ENCODE measurements at regions not wholly inside any gene's neighbourhood (a gene's known extent, or its start where the extent isn't known, plus 50 kb on each side); places are given as distances from the start of the nearest gene placed in this dataset.
A peak's percentile ranks its signal among the peaks of the same experiment; 100 is the strongest.

- DNase-seq (ENCODE audit: low spot score): no peak
- H3K27me3 ChIP-seq (ENCODE audit: control insufficient read depth in 4 of 4, insufficient read depth in 4 of 4, low read length in 3 of 4): no peaks in the 10 kb centered on the region
- H3K36me3 ChIP-seq (ENCODE audit: control insufficient read depth in 4 of 4, insufficient read depth in 3 of 4, low read depth in 1 of 4, low read length in 3 of 4): no peaks in the 10 kb centered on the region
- H3K4me3 ChIP-seq (ENCODE audit: low read depth in 1 of 3, low read length in 3 of 3): no peak overlapping the region
- H3K9ac ChIP-seq (ENCODE audit: low read depth in 1 of 2, low read length in 2 of 2): no peak overlapping the region
- TF ChIP-seq GABPA (IDR thresholded peaks at IDR 0.05 in 1 of 2, conservative IDR thresholded peaks at IDR 0.05 in 1 of 2): no peak
- TF ChIP-seq NR2F2 (IDR thresholded peaks at IDR 0.05): peak; percentile 27
- TF ChIP-seq EGR1 (IDR thresholded peaks at IDR 0.05; ENCODE audit: low read depth in 2 of 2): no peak
- TF ChIP-seq JUND (IDR thresholded peaks at IDR 0.05): no peak
- TF ChIP-seq ZBTB33 (IDR thresholded peaks at IDR 0.05): no peak
- TF ChIP-seq, protein P1, sequence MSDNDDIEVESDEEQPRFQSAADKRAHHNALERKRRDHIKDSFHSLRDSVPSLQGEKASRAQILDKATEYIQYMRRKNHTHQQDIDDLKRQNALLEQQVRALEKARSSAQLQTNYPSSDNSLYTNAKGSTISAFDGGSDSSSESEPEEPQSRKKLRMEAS (IDR thresholded peaks at IDR 0.05): no peak
- peak in 1 of 2 donors; percentile 33 for TF ChIP-seq HNF4A (conservative IDR thresholded peaks at IDR 0.05)
- TF ChIP-seq SP1 (IDR thresholded peaks at IDR 0.05): no peak
- no peak for TF ChIP-seq FOXA2 (IDR thresholded peaks at IDR 0.05)
- H3K27ac ChIP-seq (ENCODE audit: low read depth in 1 of 2, low read length in 2 of 2): no peak overlapping the region
- WGBS: 49% methylated on average over 2 of the region's 2 CpGs
- H3K9me3 ChIP-seq (ENCODE audit: control insufficient read depth in 4 of 4, low read length in 3 of 4): no peaks in the 10 kb centered on the region
- H3K4me1 ChIP-seq (ENCODE audit: control insufficient read depth in 4 of 4, insufficient read depth in 4 of 4, low read length in 3 of 4): no peaks in the 10 kb centered on the region
Observed at GRCh38 chr12:75774261-75775052, 257.1 kb downstream of the PHLDA1 start.

DNA sequence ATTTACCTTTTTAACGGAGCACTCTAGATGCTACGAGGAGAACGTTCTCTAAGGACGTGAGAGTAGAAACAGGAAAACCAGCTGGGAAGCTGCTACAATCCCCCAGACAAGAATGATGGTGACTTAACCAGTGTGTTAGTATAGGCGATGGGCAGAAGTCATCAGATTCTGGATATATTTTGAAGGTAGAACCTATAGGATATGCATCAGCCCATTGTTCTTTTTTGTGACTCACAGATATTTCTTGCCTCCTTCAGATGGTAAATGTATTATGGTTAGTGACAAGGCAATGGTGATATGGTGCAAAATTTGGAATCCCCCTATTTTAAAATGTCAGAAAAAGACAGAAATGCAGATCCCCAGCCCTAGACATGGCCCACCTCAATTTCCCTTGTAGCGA is 258.2 kb downstream of the PHLDA1 start:
- DNase-seq (ENCODE audit: low spot score): no peak
- no peaks in the 10 kb centered on the region for H3K36me3 ChIP-seq (ENCODE audit: control insufficient read depth in 4 of 4, insufficient read depth in 3 of 4, low read depth in 1 of 4, low read length in 3 of 4)
- no peaks in the 10 kb centered on the region for H3K9me3 ChIP-seq (ENCODE audit: control insufficient read depth in 4 of 4, low read length in 3 of 4)
- TF ChIP-seq, protein P2, sequence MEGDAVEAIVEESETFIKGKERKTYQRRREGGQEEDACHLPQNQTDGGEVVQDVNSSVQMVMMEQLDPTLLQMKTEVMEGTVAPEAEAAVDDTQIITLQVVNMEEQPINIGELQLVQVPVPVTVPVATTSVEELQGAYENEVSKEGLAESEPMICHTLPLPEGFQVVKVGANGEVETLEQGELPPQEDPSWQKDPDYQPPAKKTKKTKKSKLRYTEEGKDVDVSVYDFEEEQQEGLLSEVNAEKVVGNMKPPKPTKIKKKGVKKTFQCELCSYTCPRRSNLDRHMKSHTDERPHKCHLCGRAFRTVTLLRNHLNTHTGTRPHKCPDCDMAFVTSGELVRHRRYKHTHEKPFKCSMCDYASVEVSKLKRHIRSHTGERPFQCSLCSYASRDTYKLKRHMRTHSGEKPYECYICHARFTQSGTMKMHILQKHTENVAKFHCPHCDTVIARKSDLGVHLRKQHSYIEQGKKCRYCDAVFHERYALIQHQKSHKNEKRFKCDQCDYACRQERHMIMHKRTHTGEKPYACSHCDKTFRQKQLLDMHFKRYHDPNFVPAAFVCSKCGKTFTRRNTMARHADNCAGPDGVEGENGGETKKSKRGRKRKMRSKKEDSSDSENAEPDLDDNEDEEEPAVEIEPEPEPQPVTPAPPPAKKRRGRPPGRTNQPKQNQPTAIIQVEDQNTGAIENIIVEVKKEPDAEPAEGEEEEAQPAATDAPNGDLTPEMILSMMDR (IDR thresholded peaks at IDR 0.05; ENCODE audit: low read depth, low read length, missing input control): no peak
- TF ChIP-seq SP1 (IDR thresholded peaks at IDR 0.05) (no peak), YY1 (IDR thresholded peaks at IDR 0.05) (no peak), HNF4A (conservative IDR thresholded peaks at IDR 0.05) (no peak), NR2F2 (IDR thresholded peaks at IDR 0.05) (no peak), ATF3 (IDR thresholded peaks at IDR 0.05) (no peak), ZBTB33 (IDR thresholded peaks at IDR 0.05) (no peak), FOXA2 (IDR thresholded peaks at IDR 0.05) (no peak), TAF1 (conservative IDR thresholded peaks at IDR 0.05) (no peak), GABPA (IDR thresholded peaks at IDR 0.05 in 1 of 2, conservative IDR thresholded peaks at IDR 0.05 in 1 of 2) (no peak), HNF4G (IDR thresholded peaks at IDR 0.05) (no peak), FOXA1 (IDR thresholded peaks at IDR 0.05) (no peak), RAD21 (IDR thresholded peaks at IDR 0.05) (no peak), JUND (IDR thresholded peaks at IDR 0.05) (no peak), EGR1 (IDR thresholded peaks at IDR 0.05; ENCODE audit: low read depth in 2 of 2) (no peak), RXRA (IDR thresholded peaks at IDR 0.05) (no peak)
- TF ChIP-seq, protein P3, sequence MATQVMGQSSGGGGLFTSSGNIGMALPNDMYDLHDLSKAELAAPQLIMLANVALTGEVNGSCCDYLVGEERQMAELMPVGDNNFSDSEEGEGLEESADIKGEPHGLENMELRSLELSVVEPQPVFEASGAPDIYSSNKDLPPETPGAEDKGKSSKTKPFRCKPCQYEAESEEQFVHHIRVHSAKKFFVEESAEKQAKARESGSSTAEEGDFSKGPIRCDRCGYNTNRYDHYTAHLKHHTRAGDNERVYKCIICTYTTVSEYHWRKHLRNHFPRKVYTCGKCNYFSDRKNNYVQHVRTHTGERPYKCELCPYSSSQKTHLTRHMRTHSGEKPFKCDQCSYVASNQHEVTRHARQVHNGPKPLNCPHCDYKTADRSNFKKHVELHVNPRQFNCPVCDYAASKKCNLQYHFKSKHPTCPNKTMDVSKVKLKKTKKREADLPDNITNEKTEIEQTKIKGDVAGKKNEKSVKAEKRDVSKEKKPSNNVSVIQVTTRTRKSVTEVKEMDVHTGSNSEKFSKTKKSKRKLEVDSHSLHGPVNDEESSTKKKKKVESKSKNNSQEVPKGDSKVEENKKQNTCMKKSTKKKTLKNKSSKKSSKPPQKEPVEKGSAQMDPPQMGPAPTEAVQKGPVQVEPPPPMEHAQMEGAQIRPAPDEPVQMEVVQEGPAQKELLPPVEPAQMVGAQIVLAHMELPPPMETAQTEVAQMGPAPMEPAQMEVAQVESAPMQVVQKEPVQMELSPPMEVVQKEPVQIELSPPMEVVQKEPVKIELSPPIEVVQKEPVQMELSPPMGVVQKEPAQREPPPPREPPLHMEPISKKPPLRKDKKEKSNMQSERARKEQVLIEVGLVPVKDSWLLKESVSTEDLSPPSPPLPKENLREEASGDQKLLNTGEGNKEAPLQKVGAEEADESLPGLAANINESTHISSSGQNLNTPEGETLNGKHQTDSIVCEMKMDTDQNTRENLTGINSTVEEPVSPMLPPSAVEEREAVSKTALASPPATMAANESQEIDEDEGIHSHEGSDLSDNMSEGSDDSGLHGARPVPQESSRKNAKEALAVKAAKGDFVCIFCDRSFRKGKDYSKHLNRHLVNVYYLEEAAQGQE (IDR thresholded peaks at IDR 0.05): no peak
- TF ChIP-seq, protein P1 (IDR thresholded peaks at IDR 0.05): no peak
- H3K9ac ChIP-seq (ENCODE audit: low read depth in 1 of 2, low read length in 2 of 2): no peak overlapping the region
- H3K27ac ChIP-seq (ENCODE audit: low read depth in 1 of 2, low read length in 2 of 2): no peak overlapping the region
- 98% methylated on average over 6 of the region's 6 CpGs for WGBS
- no peaks in the 10 kb centered on the region for H3K27me3 ChIP-seq (ENCODE audit: control insufficient read depth in 4 of 4, insufficient read depth in 4 of 4, low read length in 3 of 4)
- no peak overlapping the region for H3K4me3 ChIP-seq (ENCODE audit: low read depth in 1 of 3, low read length in 3 of 3)
- H3K4me1 ChIP-seq (ENCODE audit: control insufficient read depth in 4 of 4, insufficient read depth in 4 of 4, low read length in 3 of 4): no peaks in the 10 kb centered on the region

Measured in liver (tissue), 8 donors.